Esophagus squamous epithelium (tissue), 4 donors: ENCODE measurements at regions not wholly inside any gene's neighbourhood (a gene's known extent, or its start where the extent isn't known, plus 50 kb on each side); places are given as distances from the start of the nearest gene placed in this dataset.

Experiments
- POLR2A ChIP-seq, 4 donors: fragments of 450-650 bp; IDR thresholded peaks; one replicate each; pipeline ENCODE4 v1.6.1; 2017; ENCODE audit warnings: antibody characterized with exemption in 4 of 4, mild to moderate bottlenecking in 4 of 4, moderate library complexity in 3 of 4
- TF ChIP-seq, protein P1 (sequence below), 6 experiments: fragments of 450-650 bp in 4 of 6; fragments of 200-600 bp in 2 of 6; sonication (generic) in 2 of 6; IDR thresholded peaks; one replicate each; pipeline ENCODE4 v1.5.1; 2016 to 2019; ENCODE audit warnings: antibody characterized with exemption in 6 of 6, mild to moderate bottlenecking in 4 of 6, moderate library complexity in 4 of 6

DNA sequence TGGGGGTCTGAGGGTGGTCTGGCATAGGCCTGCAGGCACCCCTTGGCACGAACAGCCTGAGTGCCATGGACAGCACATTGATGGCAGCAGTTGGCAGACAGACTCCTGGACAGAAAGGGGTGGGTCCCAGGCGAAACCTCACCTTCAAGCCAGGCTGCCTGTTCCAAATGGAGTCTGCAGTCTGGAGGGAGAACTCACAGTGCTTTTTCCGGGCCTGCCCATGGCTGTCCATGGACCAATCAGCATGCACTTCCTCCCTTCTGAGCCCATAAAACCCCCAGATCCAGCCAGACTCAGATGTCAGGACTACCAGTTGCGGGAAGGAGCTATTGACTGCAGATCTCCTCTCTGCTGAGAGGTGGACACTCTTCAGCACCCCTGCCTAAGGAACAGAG, 694.6 kb upstream of the ACVR2A start:
- TF ChIP-seq, protein P1, sequence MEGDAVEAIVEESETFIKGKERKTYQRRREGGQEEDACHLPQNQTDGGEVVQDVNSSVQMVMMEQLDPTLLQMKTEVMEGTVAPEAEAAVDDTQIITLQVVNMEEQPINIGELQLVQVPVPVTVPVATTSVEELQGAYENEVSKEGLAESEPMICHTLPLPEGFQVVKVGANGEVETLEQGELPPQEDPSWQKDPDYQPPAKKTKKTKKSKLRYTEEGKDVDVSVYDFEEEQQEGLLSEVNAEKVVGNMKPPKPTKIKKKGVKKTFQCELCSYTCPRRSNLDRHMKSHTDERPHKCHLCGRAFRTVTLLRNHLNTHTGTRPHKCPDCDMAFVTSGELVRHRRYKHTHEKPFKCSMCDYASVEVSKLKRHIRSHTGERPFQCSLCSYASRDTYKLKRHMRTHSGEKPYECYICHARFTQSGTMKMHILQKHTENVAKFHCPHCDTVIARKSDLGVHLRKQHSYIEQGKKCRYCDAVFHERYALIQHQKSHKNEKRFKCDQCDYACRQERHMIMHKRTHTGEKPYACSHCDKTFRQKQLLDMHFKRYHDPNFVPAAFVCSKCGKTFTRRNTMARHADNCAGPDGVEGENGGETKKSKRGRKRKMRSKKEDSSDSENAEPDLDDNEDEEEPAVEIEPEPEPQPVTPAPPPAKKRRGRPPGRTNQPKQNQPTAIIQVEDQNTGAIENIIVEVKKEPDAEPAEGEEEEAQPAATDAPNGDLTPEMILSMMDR (IDR thresholded peaks at IDR 0.05), result no peak
- TF ChIP-seq POLR2A (IDR thresholded peaks at IDR 0.05), result no peak
